PC-9 (cell line): ENCODE measurements at regions not wholly inside any gene's neighbourhood (a gene's known extent, or its start where the extent isn't known, plus 50 kb on each side); places are given as distances from the start of the nearest gene placed in this dataset.

Experiments used
- CTCF ChIP-seq: fragments of 200-600 bp; sonication (generic); conservative IDR thresholded peaks from 2 replicates; pipeline ENCODE4 v1.6.1; 2017; ENCODE audit warnings: mixed run types, antibody characterized with exemption, mild to moderate bottlenecking, moderate library complexity
- EZH2 ChIP-seq: fragments of 200-600 bp; sonication (generic); IDR thresholded peaks from 2 replicates; pipeline ENCODE4 v1.8.0; 2017; ENCODE audit warnings: antibody characterized with exemption, low read depth

- TF ChIP-seq EZH2 (no peak), CTCF (no peak)
Observed at GRCh38 chr9:107588393-107588792, 98.8 kb upstream of the KLF4 start.
